OCI-LY1 (cell line): ENCODE measurements at regions not wholly inside any gene's neighbourhood (a gene's known extent, or its start where the extent isn't known, plus 50 kb on each side); places are given as distances from the start of the nearest gene placed in this dataset.
"Not testable (repeated sequence)": the region's sequence is repeated elsewhere in the genome, so short reads cannot be mapped to it uniquely, and the experiment has no call there.

Source experiments
- H2AFZ ChIP-seq: fragments of 200-600 bp; sonication (generic), shearing (Covaris generic); 2 replicates; pipeline ENCODE4 v1.6.0; 2014; ENCODE audit warnings: antibody characterized with exemption, mild to moderate bottlenecking, low read length
- H3F3A ChIP-seq: fragments of 200-600 bp; sonication (generic), shearing (Covaris generic); 2 replicates; pipeline ENCODE4 v1.6.0; 2014; ENCODE audit warnings: mild to moderate bottlenecking, antibody characterized with exemption, low read length, moderate library complexity; ENCODE audit not compliant: insufficient read depth
- H3K27ac ChIP-seq: fragments of 200-600 bp; sonication (generic); 2 replicates; pipeline ENCODE4 v1.5.1; 2014; ENCODE audit warnings: low read length, mixed run types, mild to moderate bottlenecking, low read depth; ENCODE audit not compliant: poor library complexity, severe bottlenecking
- H3K27me3 ChIP-seq: fragments of 200-600 bp; sonication (generic); 2 replicates; pipeline ENCODE4 v1.6.0; 2014; ENCODE audit warnings: antibody characterized with exemption, mild to moderate bottlenecking, low read length, moderate library complexity; ENCODE audit not compliant: insufficient read depth
- H3K36me3 ChIP-seq: fragments of 200-600 bp; sonication (generic); 2 replicates; pipeline ENCODE4 v1.6.1; 2014; ENCODE audit warnings: mild to moderate bottlenecking, antibody characterized with exemption, low read length, moderate library complexity, mixed read lengths; ENCODE audit not compliant: insufficient read depth
- H3K4me1 ChIP-seq: fragments of 200-600 bp; sonication (generic); 2 replicates; pipeline ENCODE4 v1.5.1; 2014; ENCODE audit warnings: mild to moderate bottlenecking, low read length, moderate library complexity; ENCODE audit not compliant: insufficient read depth, severe bottlenecking
- H3K4me2 ChIP-seq: fragments of 200-600 bp; sonication (generic), shearing (Covaris generic); 2 replicates; pipeline ENCODE4 v1.6.1; 2014; ENCODE audit warnings: low read length
- H3K4me3 ChIP-seq: fragments of 200-600 bp; sonication (generic); 2 replicates; pipeline ENCODE4 v1.5.1; 2014; ENCODE audit warnings: low read length, low read depth, mild to moderate bottlenecking, mixed read lengths; ENCODE audit not compliant: poor library complexity, severe bottlenecking
- H3K79me2 ChIP-seq: fragments of 200-600 bp; shearing (Covaris generic); 2 replicates; pipeline ENCODE4 v1.6.1; 2016; ENCODE audit warnings: mixed run types, low read length, mixed read lengths; ENCODE audit not compliant: insufficient read depth
- H3K9ac ChIP-seq: fragments of 200-600 bp; sonication (generic), shearing (Covaris generic); 2 replicates; pipeline ENCODE4 v1.6.1; 2014; ENCODE audit warnings: mild to moderate bottlenecking, low read length, mixed read lengths
- H3K9me2 ChIP-seq: fragments of 200-600 bp; sonication (generic), shearing (Covaris generic); 2 replicates; pipeline ENCODE4 v1.6.1; 2014; ENCODE audit warnings: low read depth, mild to moderate bottlenecking, low read length, mixed read lengths
- H3K9me3 ChIP-seq: fragments of 200-600 bp; shearing (Covaris generic); 2 replicates; pipeline ENCODE4 v1.6.1; 2014; ENCODE audit warnings: low read length, mixed read lengths
- H4K20me1 ChIP-seq: fragments of 200-600 bp; sonication (generic), shearing (Covaris generic); 2 replicates; pipeline ENCODE4 v1.6.0; 2016; ENCODE audit warnings: mild to moderate bottlenecking, low read length; ENCODE audit not compliant: insufficient read depth
- CTCF ChIP-seq: fragments of 200-600 bp; sonication (generic), shearing (Covaris generic); IDR thresholded peaks from 2 replicates; pipeline ENCODE4 v1.5.1; 2017; ENCODE audit warnings: mild to moderate bottlenecking, antibody characterized with exemption, low read length, moderate library complexity, mixed read lengths
- EZH2 ChIP-seq: fragments of 200-600 bp; sonication (generic), shearing (Covaris generic); IDR thresholded peaks from 2 replicates; pipeline ENCODE4 v1.8.0; 2017; ENCODE audit warnings: borderline replicate concordance, mixed run types, mild to moderate bottlenecking, antibody characterized with exemption, low read length, moderate library complexity, mixed read lengths

- no peaks in the 10 kb centered on the region for H3K79me2 ChIP-seq
- TF ChIP-seq CTCF (no peak), EZH2 (no peak)
- no peak overlapping the region for H2AFZ ChIP-seq
- H3K9me2 ChIP-seq = no peaks in the 10 kb centered on the region
- no peak overlapping the region for H3K9ac ChIP-seq
- H3K4me2 ChIP-seq = no peak overlapping the region
- no peaks in the 10 kb centered on the region for H4K20me1 ChIP-seq
- H3K4me1 ChIP-seq = no peaks in the 10 kb centered on the region
- H3K27ac ChIP-seq = no peak overlapping the region
- H3F3A ChIP-seq = no peaks in the 10 kb centered on the region
- no peaks in the 10 kb centered on the region for H3K27me3 ChIP-seq
- H3K36me3 ChIP-seq = no peaks in the 10 kb centered on the region
- no peak overlapping the region for H3K4me3 ChIP-seq
- no peaks in the 10 kb centered on the region for H3K9me3 ChIP-seq
These were observed 83.9 kb downstream of the SKIDA1 start for GRCh38 chr10:21441625-21442024.

- H3K27ac ChIP-seq, H3K9ac ChIP-seq, H3K4me3 ChIP-seq, H3K4me2 ChIP-seq, H3K27me3 ChIP-seq, H3K9me2 ChIP-seq, H3K79me2 ChIP-seq, H4K20me1 ChIP-seq, H3K9me3 ChIP-seq, H3F3A ChIP-seq, H3K36me3 ChIP-seq, H2AFZ ChIP-seq, H3K4me1 ChIP-seq: not testable (repeated sequence)
These were observed 86.6 kb downstream of the SKIDA1 start for GRCh38 chr10:21438914-21439313.

- no peaks in the 10 kb centered on the region for H3K79me2 ChIP-seq
- H3K27ac ChIP-seq = no peak overlapping the region
- H3K36me3 ChIP-seq = no peaks in the 10 kb centered on the region
- no peaks in the 10 kb centered on the region for H4K20me1 ChIP-seq
- H3K4me1 ChIP-seq = no peaks in the 10 kb centered on the region
- no peak overlapping the region for H3K9ac ChIP-seq
- no peak overlapping the region for H3K4me2 ChIP-seq
- no peaks in the 10 kb centered on the region for H3F3A ChIP-seq
- no peak overlapping the region for H2AFZ ChIP-seq
- no peaks in the 10 kb centered on the region for H3K27me3 ChIP-seq
- no peaks in the 10 kb centered on the region for H3K9me3 ChIP-seq
- TF ChIP-seq EZH2 (no peak), CTCF (no peak)
- H3K9me2 ChIP-seq = no peaks in the 10 kb centered on the region
- H3K4me3 ChIP-seq = no peak overlapping the region
These were observed 87.6 kb downstream of the SKIDA1 start for GRCh38 chr10:21437770-21438382.

GRCh38 chr10:21432266-21432665 lies 93.2 kb downstream of the SKIDA1 start:
- no peak overlapping the region for H3K27ac ChIP-seq
- no peaks in the 10 kb centered on the region for H3K9me3 ChIP-seq
- H3K4me2 ChIP-seq = no peak overlapping the region
- no peak for TF ChIP-seq CTCF
- TF ChIP-seq EZH2 = no peak
- H3F3A ChIP-seq = no peaks in the 10 kb centered on the region
- no peaks in the 10 kb centered on the region for H3K4me1 ChIP-seq
- H2AFZ ChIP-seq = no peak overlapping the region
- no peaks in the 10 kb centered on the region for H3K27me3 ChIP-seq
- no peaks in the 10 kb centered on the region for H4K20me1 ChIP-seq
- H3K9me2 ChIP-seq = no peaks in the 10 kb centered on the region
- no peak overlapping the region for H3K9ac ChIP-seq
- no peak overlapping the region for H3K4me3 ChIP-seq
- H3K36me3 ChIP-seq = no peaks in the 10 kb centered on the region
- no peaks in the 10 kb centered on the region for H3K79me2 ChIP-seq
